Sigmoid colon (tissue), 6 donors: ENCODE measurements at regions not wholly inside any gene's neighbourhood (a gene's known extent, or its start where the extent isn't known, plus 50 kb on each side); places are given as distances from the start of the nearest gene placed in this dataset.

Experiments
- DNase-seq: peaks from one replicate; pipeline ENCODE4 v3.0.0-alpha.2; 2019
- H3K27ac ChIP-seq, 4 donors: fragments of 200-600 bp; sonication (generic); one replicate each; pipeline ENCODE4 v1.5.1; 2016 to 2019; ENCODE audit warnings: mild to moderate bottlenecking in 1 of 4
- H3K27me3 ChIP-seq, 3 donors: fragments of 200-600 bp; sonication (generic); one replicate each; pipeline ENCODE4 v1.5.1; 2019; ENCODE audit warnings: mild to moderate bottlenecking in 1 of 3
- H3K36me3 ChIP-seq, 4 donors: fragments of 200-600 bp; sonication (generic); one replicate each; pipeline ENCODE4 v1.5.1; 2016 to 2019
- H3K4me1 ChIP-seq, 4 donors: fragments of 200-600 bp; sonication (generic); one replicate each; pipeline ENCODE4 v1.5.1; 2017 to 2019
- H3K4me3 ChIP-seq, 4 donors: fragments of 200-600 bp; sonication (generic); one replicate each; pipeline ENCODE4 v1.5.1; 2017 to 2019; ENCODE audit warnings: mild to moderate bottlenecking in 2 of 4, moderate library complexity in 1 of 4
- H3K9me3 ChIP-seq, 4 donors: fragments of 200-600 bp in 3 of 4; sonication (generic) in 3 of 4; one replicate each; pipeline versions ENCODE4 v1.5.1 to v1.6.1; 2013 to 2019
- CTCF ChIP-seq, 4 experiments: fragments of 450-650 bp in 3 of 4; fragments of 200-600 bp in 1 of 4; IDR thresholded peaks; one replicate each; pipeline ENCODE4 v1.5.1; 2016 to 2019; ENCODE audit warnings: antibody characterized with exemption in 4 of 4, mild to moderate bottlenecking in 3 of 4, moderate library complexity in 2 of 4
- EP300 ChIP-seq, 4 donors: sonication (generic); formaldehyde crosslinking; IDR thresholded peaks; one replicate each; pipeline ENCODE4 v1.6.1; 2017; ENCODE audit warnings: antibody characterized with exemption in 4 of 4
- POLR2A ChIP-seq, 2 donors: fragments of 450-650 bp; IDR thresholded peaks; one replicate each; pipeline ENCODE4 v1.6.1; 2016; ENCODE audit warnings: antibody characterized with exemption in 2 of 2, mild to moderate bottlenecking in 2 of 2, moderate library complexity in 2 of 2
- POLR2AphosphoS5 ChIP-seq, 4 donors: sonication (generic); formaldehyde crosslinking; IDR thresholded peaks; one replicate each; pipeline ENCODE4 v1.6.1; 2017; ENCODE audit warnings: antibody characterized with exemption in 4 of 4
- WGBS, 2 donors: extraction: QIAGEN DNeasy Blood & Tissue Kit; methylation state at CpG; one replicate each; pipeline ENCODE4 v1.1.7; 2013; 5-methylcytosine and 5-hydroxymethylcytosine counted together
- intact Hi-C: fragments of 100-400 bp; cut with DNase I; formaldehyde crosslinking; loops from one replicate; pipeline ENCODE4 v1.15.1; 2023
- donor health status: healthy with polysubstance abuse.
- donor health status: healthy.

- no peak for DNase-seq
- WGBS, 2 donors, result 85 to 89% methylated on average over 4 of the region's 4 CpGs
- Histone ChIP-seq H3K9me3 (no peaks in the 10 kb centered on the region), H3K36me3 (no peaks in the 10 kb centered on the region), H3K27ac (no peak overlapping the region), H3K4me1 (peaks cover 0 to 5% (median 3%) of the 10 kb centered on the region in 4 donors), H3K4me3 (no peak overlapping the region), H3K27me3 (no peaks in the 10 kb centered on the region)
- intact Hi-C loops, result no loop called here
- TF ChIP-seq EP300 (IDR thresholded peaks at IDR 0.05) (no peak), POLR2A (IDR thresholded peaks at IDR 0.05) (no peak), POLR2AphosphoS5 (IDR thresholded peaks at IDR 0.05) (no peak), CTCF (IDR thresholded peaks at IDR 0.05) (no peak)
Observed at GRCh38 chr14:66074537-66074936, 411.6 kb upstream of the CCDC196 start.

- no peak for TF ChIP-seq EP300 (IDR thresholded peaks at IDR 0.05)
- TF ChIP-seq CTCF (IDR thresholded peaks at IDR 0.05), result no peak
- no peak for TF ChIP-seq POLR2A (IDR thresholded peaks at IDR 0.05)
- TF ChIP-seq POLR2AphosphoS5 (IDR thresholded peaks at IDR 0.05), result no peak
- no peak for DNase-seq
- H3K4me3 ChIP-seq, result no peak overlapping the region
- H3K9me3 ChIP-seq, result no peaks in the 10 kb centered on the region
- H3K27ac ChIP-seq, result no peak overlapping the region
- 81 to 84% methylated on average over 3 of the region's 3 CpGs for WGBS, 2 donors
- no peaks in the 10 kb centered on the region for H3K36me3 ChIP-seq
- H3K27me3 ChIP-seq, result no peaks in the 10 kb centered on the region
- H3K4me1 ChIP-seq, result peaks cover 0 to 5% (median 3%) of the 10 kb centered on the region in 4 donors
- intact Hi-C loops, result no loop called here
Observed at GRCh38 chr14:66076176-66076575, 410.0 kb upstream of the CCDC196 start.

- DNase-seq, result no peak
- Histone ChIP-seq H3K27ac (no peak overlapping the region), H3K4me1 (peaks cover 0 to 5% (median 3%) of the 10 kb centered on the region in 4 donors), H3K27me3 (no peaks in the 10 kb centered on the region), H3K9me3 (no peaks in the 10 kb centered on the region), H3K4me3 (no peak overlapping the region), H3K36me3 (no peaks in the 10 kb centered on the region)
- TF ChIP-seq EP300 (IDR thresholded peaks at IDR 0.05) (no peak), CTCF (IDR thresholded peaks at IDR 0.05) (no peak), POLR2AphosphoS5 (IDR thresholded peaks at IDR 0.05) (no peak), POLR2A (IDR thresholded peaks at IDR 0.05) (no peak)
- WGBS, 2 donors, result 50 to 68% methylated on average over 5 of the region's 5 CpGs
- intact Hi-C loops, result no loop called here
Observed at GRCh38 chr14:66078006-66078405, 408.2 kb upstream of the CCDC196 start.

GRCh38 chr14:66081594-66082376, 404.4 kb upstream of the CCDC196 start:
- TF ChIP-seq CTCF (IDR thresholded peaks at IDR 0.05) (no peak), POLR2A (IDR thresholded peaks at IDR 0.05) (no peak), EP300 (IDR thresholded peaks at IDR 0.05) (no peak), POLR2AphosphoS5 (IDR thresholded peaks at IDR 0.05) (no peak)
- 72 to 78% methylated on average over 6 of the region's 6 CpGs for WGBS, 2 donors
- intact Hi-C loops, result no loop called here
- no peak overlapping the region for H3K27ac ChIP-seq
- no peak overlapping the region for H3K4me3 ChIP-seq
- H3K4me1 ChIP-seq, result peaks cover 0 to 5% (median 3%) of the 10 kb centered on the region in 4 donors
- H3K36me3 ChIP-seq, result no peaks in the 10 kb centered on the region
- no peaks in the 10 kb centered on the region for H3K27me3 ChIP-seq
- H3K9me3 ChIP-seq, result no peaks in the 10 kb centered on the region
- DNase-seq, result no peak
